ENCODE measurements at regions not wholly inside any gene's neighbourhood (a gene's known extent, or its start where the extent isn't known, plus 50 kb on each side); places are given as distances from the start of the nearest gene placed in this dataset.

- TF ChIP-seq BHLHE40 (IDR thresholded peaks at IDR 0.05; ENCODE audit: borderline replicate concordance) (no peak), ZNF384 (IDR thresholded peaks at IDR 0.05) (no peak), FOXM1 (IDR thresholded peaks at IDR 0.05; ENCODE audit: borderline replicate concordance) (no peak)
Measured at GRCh38 chr11:70000228-70000627, 77.9 kb upstream of the ANO1 start.
